ENCODE measurements at regions not wholly inside any gene's neighbourhood (a gene's known extent, or its start where the extent isn't known, plus 50 kb on each side); places are given as distances from the start of the nearest gene placed in this dataset.
"Not testable (repeated sequence)": the region's sequence is repeated elsewhere in the genome, so short reads cannot be mapped to it uniquely, and the experiment has no call there.

GRCh38 chr10:8283986-8284385 is 229.5 kb downstream of the GATA3 start:
- H4K20me1 ChIP-seq (ENCODE audit: insufficient read depth) = no peaks in the 10 kb centered on the region
- no peaks in the 10 kb centered on the region for H3K9me2 ChIP-seq (ENCODE audit: insufficient read depth)
- no TSS peak for BruUV-seq (replicated peaks)
- POLR2A ChIA-PET (ENCODE audit: unreplicated experiment) = no interaction called here
- no peak overlapping the region for H2AFZ ChIP-seq
- H3K9me3 ChIP-seq (ENCODE audit: insufficient read depth, low read depth) = no peaks in the 10 kb centered on the region
- H3K27ac ChIP-seq = no peak overlapping the region
- no peak for DNase-seq
- no peaks in the 10 kb centered on the region for H3K79me2 ChIP-seq (ENCODE audit: low read depth)
- no peak overlapping the region for H3K4me2 ChIP-seq
- no peak for TF ChIP-seq EZH2 (IDR thresholded peaks at IDR 0.05; ENCODE audit: low read depth)
- H3K27me3 ChIP-seq (ENCODE audit: insufficient read depth, low read depth) = no peaks in the 10 kb centered on the region
- H3K4me1 ChIP-seq (replicated peaks; ENCODE audit: insufficient read depth) = peaks cover 12% of the 10 kb centered on the region
- H3F3A ChIP-seq (ENCODE audit: insufficient read depth, low read depth) = no peaks in the 10 kb centered on the region
- no peak overlapping the region for H3K4me3 ChIP-seq
- H3K36me3 ChIP-seq (ENCODE audit: low read depth) = no peaks in the 10 kb centered on the region
- intact Hi-C loops (cut with micrococcal nuclease; ENCODE audit: unreplicated experiment) = no loop called here
- CTCF ChIA-PET = no interaction called here

- H3F3A ChIP-seq (ENCODE audit: insufficient read depth, low read depth); intact Hi-C loops (cut with micrococcal nuclease; ENCODE audit: unreplicated experiment); CTCF ChIA-PET; H3K36me3 ChIP-seq (ENCODE audit: low read depth); POLR2A ChIA-PET (ENCODE audit: unreplicated experiment); H3K27me3 ChIP-seq (ENCODE audit: insufficient read depth, low read depth); BruUV-seq (replicated peaks); H3K9me3 ChIP-seq (ENCODE audit: insufficient read depth, low read depth); H3K4me3 ChIP-seq; DNase-seq; H2AFZ ChIP-seq; H3K79me2 ChIP-seq (ENCODE audit: low read depth); H3K27ac ChIP-seq; H3K4me2 ChIP-seq; H4K20me1 ChIP-seq (ENCODE audit: insufficient read depth); H3K9me2 ChIP-seq (ENCODE audit: insufficient read depth); H3K4me1 ChIP-seq (replicated peaks; ENCODE audit: insufficient read depth): not testable (repeated sequence)
Observed at GRCh38 chr10:8285970-8286369, 231.5 kb downstream of the GATA3 start.

GRCh38 chr10:8288600-8288999 is 234.1 kb downstream of the GATA3 start:
- Histone ChIP-seq H3K9me2 (ENCODE audit: insufficient read depth) (no peaks in the 10 kb centered on the region), H3K27ac (no peak overlapping the region), H4K20me1 (ENCODE audit: insufficient read depth) (no peaks in the 10 kb centered on the region), H3K4me1 (replicated peaks; ENCODE audit: insufficient read depth) (no peaks in the 10 kb centered on the region), H3K4me2 (no peak overlapping the region), H3K36me3 (ENCODE audit: low read depth) (no peaks in the 10 kb centered on the region), H3K9me3 (ENCODE audit: insufficient read depth, low read depth) (no peaks in the 10 kb centered on the region), H3K4me3 (no peak overlapping the region), H3K27me3 (ENCODE audit: insufficient read depth, low read depth) (no peaks in the 10 kb centered on the region), H3F3A (ENCODE audit: insufficient read depth, low read depth) (no peaks in the 10 kb centered on the region), H2AFZ (no peak overlapping the region), H3K79me2 (ENCODE audit: low read depth) (no peaks in the 10 kb centered on the region)
- TF ChIP-seq CTCF (conservative IDR thresholded peaks at IDR 0.05) = no peak
- no peak for TF ChIP-seq EZH2 (IDR thresholded peaks at IDR 0.05; ENCODE audit: low read depth)
- ChIA-PET CTCF (no interaction called here), POLR2A (ENCODE audit: unreplicated experiment) (no interaction called here)
- intact Hi-C loops (cut with micrococcal nuclease; ENCODE audit: unreplicated experiment) = no loop called here
- BruUV-seq (replicated peaks) = no TSS peak
- DNase-seq = no peak

DNA sequence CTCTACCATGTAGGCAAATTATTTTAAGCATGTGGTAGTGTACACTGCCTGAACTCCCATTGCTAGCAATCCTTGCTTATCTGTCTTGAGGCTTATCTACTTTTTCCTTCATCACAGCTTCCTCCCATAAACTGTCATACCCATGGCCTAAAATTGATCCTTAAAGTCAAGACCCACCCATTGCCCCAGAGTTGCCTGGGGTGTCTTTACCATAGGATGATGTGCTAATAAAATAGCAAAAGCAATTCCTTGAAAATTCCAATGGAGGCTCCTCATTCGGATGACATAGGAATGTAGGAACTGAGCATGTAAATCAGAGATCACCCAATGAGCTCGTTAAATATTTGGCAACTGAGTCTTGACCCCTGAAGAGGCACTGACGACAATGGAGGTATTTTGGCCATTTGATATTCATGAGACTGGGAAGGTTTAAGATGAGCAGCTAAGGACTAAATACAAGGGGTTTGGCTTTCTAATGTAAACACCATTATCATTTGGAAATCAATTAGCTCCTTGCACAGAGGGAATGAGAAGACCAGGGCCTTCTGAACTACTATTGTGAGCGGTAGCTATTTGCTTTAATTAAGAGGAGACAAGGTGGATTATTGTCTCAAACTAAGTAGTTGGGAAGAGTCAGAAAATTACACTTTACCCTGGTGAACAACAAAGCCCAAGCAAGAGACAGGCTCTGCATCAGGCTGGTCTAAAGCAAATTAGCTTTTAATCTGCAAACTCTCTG is 234.9 kb downstream of the GATA3 start:
- Histone ChIP-seq H3K9me2 (ENCODE audit: insufficient read depth) (no peaks in the 10 kb centered on the region), H4K20me1 (ENCODE audit: insufficient read depth) (no peaks in the 10 kb centered on the region), H2AFZ (no peak overlapping the region), H3K4me3 (no peak overlapping the region), H3K27me3 (ENCODE audit: insufficient read depth, low read depth) (no peaks in the 10 kb centered on the region), H3K9me3 (ENCODE audit: insufficient read depth, low read depth) (no peaks in the 10 kb centered on the region), H3K36me3 (ENCODE audit: low read depth) (no peaks in the 10 kb centered on the region), H3K79me2 (ENCODE audit: low read depth) (no peaks in the 10 kb centered on the region), H3K4me2 (no peak overlapping the region), H3K27ac (no peak overlapping the region), H3K4me1 (replicated peaks; ENCODE audit: insufficient read depth) (no peaks in the 10 kb centered on the region), H3F3A (ENCODE audit: insufficient read depth, low read depth) (no peaks in the 10 kb centered on the region)
- intact Hi-C loops (cut with micrococcal nuclease; ENCODE audit: unreplicated experiment) = no loop called here
- ChIA-PET POLR2A (ENCODE audit: unreplicated experiment) (no interaction called here), CTCF (interaction anchor here (0.6 kb wide), 1 partner anchor 10 kb away, joined by 3 read pairs; no protein-coding TSS in a partner anchor)
- no peak for TF ChIP-seq EZH2 (IDR thresholded peaks at IDR 0.05; ENCODE audit: low read depth)
- no peak for TF ChIP-seq CTCF (conservative IDR thresholded peaks at IDR 0.05)
- DNase-seq = no peak
- no TSS peak for BruUV-seq (replicated peaks)
